Neural progenitor cell (in vitro differentiated cells): ENCODE measurements at regions not wholly inside any gene's neighbourhood (a gene's known extent, or its start where the extent isn't known, plus 50 kb on each side); places are given as distances from the start of the nearest gene placed in this dataset.

Source experiments
- DNase-seq: peaks from one replicate; pipeline ENCODE4 v3.0.0-alpha.2; 2016; ENCODE audit warnings: low spot score
- H2AFZ ChIP-seq: fragments of 200-600 bp; sonication (generic); replicated peaks from 2 replicates; pipeline ENCODE4 v1.6.1; 2016; ENCODE audit warnings: antibody characterized with exemption
- H3F3A ChIP-seq: fragments of 200-600 bp; sonication (generic); 2 replicates; pipeline ENCODE4 v1.6.1; 2016; ENCODE audit warnings: antibody characterized with exemption, low read depth
- H3K27ac ChIP-seq: fragments of 200-600 bp; sonication (generic); 2 replicates; pipeline ENCODE4 v1.5.1; 2016; ENCODE audit warnings: mild to moderate bottlenecking
- H3K27me3 ChIP-seq: fragments of 200-600 bp; sonication (generic); 2 replicates; pipeline ENCODE4 v1.6.1; 2016; ENCODE audit warnings: mild to moderate bottlenecking, moderate library complexity
- H3K36me3 ChIP-seq: fragments of 200-600 bp; sonication (generic); 2 replicates; pipeline ENCODE4 v1.5.1; 2016
- H3K4me1 ChIP-seq: fragments of 200-600 bp; sonication (generic); 2 replicates; pipeline ENCODE4 v1.6.1; 2016; ENCODE audit warnings: mixed run types
- H3K4me2 ChIP-seq: fragments of 200-600 bp; sonication (generic); 2 replicates; pipeline ENCODE4 v1.6.1; 2016
- H3K4me3 ChIP-seq: fragments of 200-600 bp; sonication (generic); 2 replicates; pipeline ENCODE4 v1.5.1; 2016
- H3K79me2 ChIP-seq: fragments of 200-600 bp; sonication (generic); 2 replicates; pipeline ENCODE4 v1.6.1; 2016; ENCODE audit warnings: low read depth
- H3K9ac ChIP-seq: fragments of 200-600 bp; sonication (generic); 2 replicates; pipeline ENCODE4 v1.6.1; 2016
- H3K9me3 ChIP-seq: fragments of 200-600 bp; sonication (generic); 2 replicates; pipeline ENCODE4 v1.5.1; 2016; ENCODE audit warnings: low read depth
- H4K20me1 ChIP-seq: fragments of 200-600 bp; sonication (generic); 2 replicates; pipeline ENCODE4 v1.6.1; 2016; ENCODE audit warnings: low read depth
- H3K27ac Mint-ChIP-seq: 3 replicates; pipeline ENCODE4 v1.8.0; 2021; ENCODE audit warnings: mixed read lengths
- H3K27me3 Mint-ChIP-seq: 2 replicates; pipeline ENCODE4 v1.8.0; 2022; ENCODE audit warnings: low read depth, mild to moderate bottlenecking, inconsistent platforms, moderate library complexity, mixed read lengths; ENCODE audit not compliant: insufficient read depth
- H3K36me3 Mint-ChIP-seq: 3 replicates; pipeline ENCODE4 v1.8.0; 2021; ENCODE audit warnings: mixed read lengths
- H3K4me1 Mint-ChIP-seq: 3 replicates; pipeline ENCODE4 v1.8.0; 2021; ENCODE audit warnings: mixed read lengths
- H3K4me3 Mint-ChIP-seq: 3 replicates; pipeline ENCODE4 v1.8.0; 2021; ENCODE audit warnings: mild to moderate bottlenecking, moderate library complexity, mixed read lengths
- H3K9me3 Mint-ChIP-seq: 3 replicates; pipeline ENCODE4 v1.8.0; 2020; ENCODE audit warnings: mixed read lengths
- EZH2 ChIP-seq: fragments of 200-600 bp; sonication (generic); IDR thresholded peaks from 2 replicates; pipeline ENCODE4 v1.6.1; 2017; ENCODE audit warnings: antibody characterized with exemption, mild to moderate bottlenecking, moderate library complexity
- EZH2phosphoT487 ChIP-seq: fragments of 200-600 bp; sonication (generic); IDR thresholded peaks from 2 replicates; pipeline ENCODE4 v1.6.1; 2017; ENCODE audit warnings: antibody characterized with exemption
- TF ChIP-seq, protein P1 (sequence below): fragments of 200-600 bp; sonication (generic); IDR thresholded peaks from 2 replicates; pipeline ENCODE4 v1.5.1; 2017; ENCODE audit warnings: antibody characterized with exemption, mild to moderate bottlenecking

DNA sequence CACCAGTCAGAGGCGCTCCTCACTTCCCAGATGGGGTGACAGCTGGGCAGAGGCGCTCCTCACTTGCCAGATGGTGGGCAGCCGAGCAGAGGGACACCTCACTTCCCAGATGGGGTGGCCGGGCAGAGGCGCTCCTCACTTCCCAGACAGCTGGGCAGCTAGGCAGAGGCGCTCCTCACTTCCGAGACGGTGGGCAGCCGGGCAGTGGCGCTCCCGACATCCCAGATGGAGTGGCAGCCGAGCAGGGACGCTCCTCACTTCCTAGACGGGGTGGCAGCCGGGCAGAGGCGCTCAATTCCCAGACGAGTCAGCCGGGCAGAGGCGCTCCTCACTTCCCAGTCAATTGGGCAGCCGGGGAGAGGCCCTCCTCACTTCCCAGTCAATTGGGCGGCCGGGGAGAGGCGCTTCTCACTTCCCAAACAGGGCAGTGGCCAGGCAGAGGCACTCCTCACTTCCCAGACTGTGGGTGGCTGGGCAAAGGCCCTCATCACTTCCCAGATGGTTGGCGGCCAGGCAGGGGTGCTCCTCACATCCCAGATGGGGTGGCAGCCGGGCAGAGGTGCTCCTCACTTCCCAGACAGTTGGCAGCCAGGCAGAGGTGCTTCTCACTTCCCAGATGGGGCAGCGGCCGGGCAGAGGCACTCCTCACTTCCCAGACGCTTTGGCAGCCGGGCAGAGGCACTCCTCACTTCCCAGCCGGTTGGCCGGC is 143.8 kb upstream of the ARID2 start:
- H3K27ac Mint-ChIP-seq = no peak overlapping the region

DNA sequence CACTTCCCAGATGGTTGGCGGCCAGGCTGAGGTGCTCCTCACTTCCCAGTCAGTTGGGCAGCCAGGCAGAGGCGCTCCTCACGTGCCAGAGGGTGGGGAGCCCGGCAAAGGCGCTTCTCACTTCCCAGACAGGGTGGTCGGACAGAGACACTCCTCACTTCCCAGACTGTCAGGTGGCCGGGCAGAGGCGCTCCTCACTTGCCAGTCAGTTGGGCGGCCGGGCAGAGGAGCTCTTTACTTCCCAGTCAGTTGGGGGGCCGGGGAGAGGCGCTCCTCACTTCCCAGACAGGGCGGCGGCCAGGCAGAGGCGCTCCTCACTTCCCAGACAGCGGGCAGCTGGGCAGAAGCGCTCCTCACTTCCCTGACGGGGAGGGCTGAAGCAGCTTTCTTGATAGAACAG is 143.0 kb upstream of the ARID2 start:
- H3K9me3 Mint-ChIP-seq = no peaks in the 10 kb centered on the region
- Histone ChIP-seq H3K4me1 (peaks cover 6% of the 10 kb centered on the region), H3K4me2 (no peak overlapping the region), H3F3A (no peaks in the 10 kb centered on the region), H3K9ac (no peak overlapping the region), H3K9me3 (no peaks in the 10 kb centered on the region), H3K36me3 (no peaks in the 10 kb centered on the region), H4K20me1 (no peaks in the 10 kb centered on the region), H3K27me3 (no peaks in the 10 kb centered on the region), H3K4me3 (no peak overlapping the region), H2AFZ (no peak overlapping the region), H3K79me2 (no peaks in the 10 kb centered on the region), H3K27ac (no peak overlapping the region)
- H3K4me3 Mint-ChIP-seq = no peak overlapping the region
- H3K36me3 Mint-ChIP-seq = no peaks in the 10 kb centered on the region
- no peak for DNase-seq
- TF ChIP-seq EZH2phosphoT487 = no peak
- TF ChIP-seq, protein P1, sequence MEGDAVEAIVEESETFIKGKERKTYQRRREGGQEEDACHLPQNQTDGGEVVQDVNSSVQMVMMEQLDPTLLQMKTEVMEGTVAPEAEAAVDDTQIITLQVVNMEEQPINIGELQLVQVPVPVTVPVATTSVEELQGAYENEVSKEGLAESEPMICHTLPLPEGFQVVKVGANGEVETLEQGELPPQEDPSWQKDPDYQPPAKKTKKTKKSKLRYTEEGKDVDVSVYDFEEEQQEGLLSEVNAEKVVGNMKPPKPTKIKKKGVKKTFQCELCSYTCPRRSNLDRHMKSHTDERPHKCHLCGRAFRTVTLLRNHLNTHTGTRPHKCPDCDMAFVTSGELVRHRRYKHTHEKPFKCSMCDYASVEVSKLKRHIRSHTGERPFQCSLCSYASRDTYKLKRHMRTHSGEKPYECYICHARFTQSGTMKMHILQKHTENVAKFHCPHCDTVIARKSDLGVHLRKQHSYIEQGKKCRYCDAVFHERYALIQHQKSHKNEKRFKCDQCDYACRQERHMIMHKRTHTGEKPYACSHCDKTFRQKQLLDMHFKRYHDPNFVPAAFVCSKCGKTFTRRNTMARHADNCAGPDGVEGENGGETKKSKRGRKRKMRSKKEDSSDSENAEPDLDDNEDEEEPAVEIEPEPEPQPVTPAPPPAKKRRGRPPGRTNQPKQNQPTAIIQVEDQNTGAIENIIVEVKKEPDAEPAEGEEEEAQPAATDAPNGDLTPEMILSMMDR = no peak
- TF ChIP-seq EZH2 = no peak
- H3K4me1 Mint-ChIP-seq = no peaks in the 10 kb centered on the region
- no peak overlapping the region for H3K27ac Mint-ChIP-seq
- peaks cover 12% of the 10 kb centered on the region for H3K27me3 Mint-ChIP-seq

More for the DNA sequence above, 143.8 kb upstream of the ARID2 start:
- H3K4me1 Mint-ChIP-seq = no peaks in the 10 kb centered on the region
- TF ChIP-seq EZH2 (no peak), EZH2phosphoT487 (no peak)
- TF ChIP-seq, protein P1 = no peak
- no peak overlapping the region for H3K27ac ChIP-seq
- no peaks in the 10 kb centered on the region for H3K9me3 ChIP-seq
- no peak overlapping the region for H3K4me2 ChIP-seq
- peaks cover 6% of the 10 kb centered on the region for H3K4me1 ChIP-seq
- H3K9me3 Mint-ChIP-seq = no peaks in the 10 kb centered on the region
- H3K27me3 Mint-ChIP-seq = peaks cover 12% of the 10 kb centered on the region
- H4K20me1 ChIP-seq = no peaks in the 10 kb centered on the region
- H2AFZ ChIP-seq = no peak overlapping the region
- H3K27me3 ChIP-seq = no peaks in the 10 kb centered on the region
- H3K9ac ChIP-seq = no peak overlapping the region
- H3K36me3 ChIP-seq = no peaks in the 10 kb centered on the region
- no peaks in the 10 kb centered on the region for H3K79me2 ChIP-seq
- H3F3A ChIP-seq = no peaks in the 10 kb centered on the region
- DNase-seq = no peak
- no peak overlapping the region for H3K4me3 ChIP-seq
- no peaks in the 10 kb centered on the region for H3K36me3 Mint-ChIP-seq
- H3K4me3 Mint-ChIP-seq = no peak overlapping the region

DNA sequence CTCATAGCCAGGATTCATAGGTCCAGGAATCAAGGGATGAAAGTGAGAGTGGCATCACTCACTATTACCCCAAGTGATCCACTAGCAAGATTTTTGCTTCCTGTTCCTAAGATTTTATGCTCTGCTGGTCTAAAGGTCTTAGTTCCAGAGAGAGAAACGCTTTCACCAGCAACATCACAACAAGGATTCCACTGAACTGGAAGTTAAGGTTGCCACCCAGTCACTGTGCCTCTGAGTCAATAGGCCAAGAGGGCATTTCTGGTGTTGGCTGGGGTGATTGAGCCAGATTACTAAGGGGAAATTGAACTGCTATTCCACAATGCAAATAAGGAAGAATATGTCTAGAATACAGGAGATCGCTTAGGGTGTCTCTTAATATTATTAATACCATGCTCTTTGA is 142.5 kb upstream of the ARID2 start:
- Mint-ChIP-seq H3K4me1 (no peaks in the 10 kb centered on the region), H3K9me3 (no peaks in the 10 kb centered on the region), H3K27ac (no peak overlapping the region), H3K4me3 (no peak overlapping the region), H3K36me3 (no peaks in the 10 kb centered on the region), H3K27me3 (peaks cover 14% of the 10 kb centered on the region)
- Histone ChIP-seq H3K9me3 (no peaks in the 10 kb centered on the region), H3K4me2 (no peak overlapping the region), H3K9ac (no peak overlapping the region), H3F3A (no peaks in the 10 kb centered on the region), H3K79me2 (no peaks in the 10 kb centered on the region), H4K20me1 (no peaks in the 10 kb centered on the region), H3K36me3 (no peaks in the 10 kb centered on the region), H3K4me3 (no peak overlapping the region), H2AFZ (no peak overlapping the region), H3K4me1 (peaks cover 6% of the 10 kb centered on the region), H3K27ac (no peak overlapping the region), H3K27me3 (no peaks in the 10 kb centered on the region)
- no peak for DNase-seq
- TF ChIP-seq EZH2 = no peak
- TF ChIP-seq, protein P1 = no peak
- TF ChIP-seq EZH2phosphoT487 = no peak
